KMS-11 (cell line): ENCODE measurements at regions not wholly inside any gene's neighbourhood (a gene's known extent, or its start where the extent isn't known, plus 50 kb on each side); places are given as distances from the start of the nearest gene placed in this dataset.

Experiments
- H2AFZ ChIP-seq: fragments of 200-600 bp; sonication (generic); 2 replicates; pipeline ENCODE4 v1.6.1; 2016; ENCODE audit warnings: antibody characterized with exemption, mixed run types, low read depth
- H3K27ac ChIP-seq: fragments of 200-600 bp; sonication (generic); 2 replicates; pipeline ENCODE4 v1.6.1; 2016; ENCODE audit warnings: mild to moderate bottlenecking, mixed run types
- H3K27me3 ChIP-seq: fragments of 200-600 bp; sonication (generic); 2 replicates; pipeline ENCODE4 v1.6.1; 2017; ENCODE audit warnings: mild to moderate bottlenecking, low read depth, mixed run types, moderate library complexity; ENCODE audit not compliant: insufficient read depth
- H3K36me3 ChIP-seq: fragments of 200-600 bp; sonication (generic); 2 replicates; pipeline ENCODE4 v1.6.1; 2017; ENCODE audit warnings: mild to moderate bottlenecking, mixed run types; ENCODE audit not compliant: insufficient read depth
- H3K4me1 ChIP-seq: fragments of 200-600 bp; sonication (generic); 2 replicates; pipeline ENCODE4 v1.6.1; 2016; ENCODE audit warnings: mild to moderate bottlenecking, low read depth, mixed run types; ENCODE audit not compliant: poor library complexity, severe bottlenecking
- H3K4me2 ChIP-seq: fragments of 200-600 bp; sonication (generic); 2 replicates; pipeline ENCODE4 v1.7.0; 2016; ENCODE audit warnings: mild to moderate bottlenecking, mixed run types
- H3K4me3 ChIP-seq: fragments of 200-600 bp; sonication (generic); IDR thresholded peaks from 2 replicates; pipeline ENCODE4 v1.6.1; 2017; ENCODE audit warnings: low read depth, low read length, mixed read lengths; ENCODE audit not compliant: insufficient read depth
- H3K79me2 ChIP-seq: fragments of 200-600 bp; sonication (generic); 2 replicates; pipeline ENCODE4 v1.6.1; 2016; ENCODE audit warnings: low read depth, mixed run types; ENCODE audit not compliant: insufficient read depth
- H3K9ac ChIP-seq: fragments of 200-600 bp; sonication (generic); 2 replicates; pipeline ENCODE4 v1.6.1; 2016; ENCODE audit warnings: mild to moderate bottlenecking, mixed run types
- H4K20me1 ChIP-seq: fragments of 200-600 bp; sonication (generic); 2 replicates; pipeline ENCODE4 v1.6.1; 2016; ENCODE audit warnings: mild to moderate bottlenecking, mixed run types; ENCODE audit not compliant: insufficient read depth
- CTCF ChIP-seq: fragments of 200-600 bp; sonication (generic); conservative IDR thresholded peaks from 2 replicates; pipeline ENCODE4 v1.6.1; 2017; ENCODE audit warnings: low read depth, mild to moderate bottlenecking, antibody characterized with exemption, low read length, moderate library complexity, mixed read lengths

GRCh38 chr2:181334158-181334826 is 122.9 kb upstream of the ITGA4 start:
- no peaks in the 10 kb centered on the region for H3K79me2 ChIP-seq
- H3K36me3 ChIP-seq: no peaks in the 10 kb centered on the region
- H3K4me1 ChIP-seq: no peaks in the 10 kb centered on the region
- H2AFZ ChIP-seq: no peak overlapping the region
- H3K4me2 ChIP-seq: no peak overlapping the region
- no peak overlapping the region for H3K9ac ChIP-seq
- H4K20me1 ChIP-seq: no peaks in the 10 kb centered on the region
- H3K27ac ChIP-seq: no peak overlapping the region
- TF ChIP-seq CTCF: no peak
- H3K27me3 ChIP-seq: no peaks in the 10 kb centered on the region
- no peak overlapping the region for H3K4me3 ChIP-seq

- TF ChIP-seq CTCF: no peak
- Histone ChIP-seq H3K36me3 (no peaks in the 10 kb centered on the region), H3K27ac (no peak overlapping the region), H3K79me2 (no peaks in the 10 kb centered on the region), H4K20me1 (no peaks in the 10 kb centered on the region), H3K27me3 (no peaks in the 10 kb centered on the region), H3K4me3 (no peak overlapping the region), H3K4me2 (no peak overlapping the region), H2AFZ (no peak overlapping the region), H3K4me1 (no peaks in the 10 kb centered on the region), H3K9ac (no peak overlapping the region)
These were observed 116.3 kb upstream of the ITGA4 start for GRCh38 chr2:181340891-181341290.

- TF ChIP-seq CTCF: no peak
- H3K9ac ChIP-seq: no peak overlapping the region
- H3K27me3 ChIP-seq: no peaks in the 10 kb centered on the region
- H3K27ac ChIP-seq: no peak overlapping the region
- H3K4me1 ChIP-seq: no peaks in the 10 kb centered on the region
- H4K20me1 ChIP-seq: no peaks in the 10 kb centered on the region
- H3K4me3 ChIP-seq: no peak overlapping the region
- no peaks in the 10 kb centered on the region for H3K79me2 ChIP-seq
- H2AFZ ChIP-seq: no peak overlapping the region
- H3K4me2 ChIP-seq: no peak overlapping the region
- no peaks in the 10 kb centered on the region for H3K36me3 ChIP-seq
These were observed 115.2 kb upstream of the ITGA4 start for GRCh38 chr2:181341855-181342600.

GRCh38 chr2:181348107-181348837 is 108.9 kb upstream of the ITGA4 start:
- Histone ChIP-seq H3K36me3 (no peaks in the 10 kb centered on the region), H4K20me1 (no peaks in the 10 kb centered on the region), H3K9ac (no peak overlapping the region), H3K4me3 (no peak overlapping the region), H3K27me3 (no peaks in the 10 kb centered on the region), H2AFZ (no peak overlapping the region), H3K4me1 (peaks cover 12% of the 10 kb centered on the region), H3K79me2 (no peaks in the 10 kb centered on the region), H3K27ac (no peak overlapping the region), H3K4me2 (no peak overlapping the region)
- TF ChIP-seq CTCF: no peak
